ENCODE measurements at regions not wholly inside any gene's neighbourhood (a gene's known extent, or its start where the extent isn't known, plus 50 kb on each side); places are given as distances from the start of the nearest gene placed in this dataset.

- no peak overlapping the region for H3K27ac Mint-ChIP-seq
- Histone ChIP-seq H3K4me3 (no peak overlapping the region), H3K27me3 (peaks cover 39% of the 10 kb centered on the region), H3K27ac (no peak overlapping the region), H3K9ac (no peak overlapping the region), H2AFZ (replicated peaks) (no peak overlapping the region), H4K20me1 (ENCODE audit: low read depth) (no peaks in the 10 kb centered on the region), H3K4me1 (peaks cover 7% of the 10 kb centered on the region), H3K79me2 (ENCODE audit: low read depth) (no peaks in the 10 kb centered on the region), H3K36me3 (no peaks in the 10 kb centered on the region), H3F3A (ENCODE audit: low read depth) (no peaks in the 10 kb centered on the region), H3K4me2 (no peak overlapping the region), H3K9me3 (ENCODE audit: low read depth) (no peaks in the 10 kb centered on the region)
- no peak overlapping the region for H3K4me3 Mint-ChIP-seq
- TF ChIP-seq EZH2 (IDR thresholded peaks at IDR 0.05): no peak
- TF ChIP-seq, protein P1, sequence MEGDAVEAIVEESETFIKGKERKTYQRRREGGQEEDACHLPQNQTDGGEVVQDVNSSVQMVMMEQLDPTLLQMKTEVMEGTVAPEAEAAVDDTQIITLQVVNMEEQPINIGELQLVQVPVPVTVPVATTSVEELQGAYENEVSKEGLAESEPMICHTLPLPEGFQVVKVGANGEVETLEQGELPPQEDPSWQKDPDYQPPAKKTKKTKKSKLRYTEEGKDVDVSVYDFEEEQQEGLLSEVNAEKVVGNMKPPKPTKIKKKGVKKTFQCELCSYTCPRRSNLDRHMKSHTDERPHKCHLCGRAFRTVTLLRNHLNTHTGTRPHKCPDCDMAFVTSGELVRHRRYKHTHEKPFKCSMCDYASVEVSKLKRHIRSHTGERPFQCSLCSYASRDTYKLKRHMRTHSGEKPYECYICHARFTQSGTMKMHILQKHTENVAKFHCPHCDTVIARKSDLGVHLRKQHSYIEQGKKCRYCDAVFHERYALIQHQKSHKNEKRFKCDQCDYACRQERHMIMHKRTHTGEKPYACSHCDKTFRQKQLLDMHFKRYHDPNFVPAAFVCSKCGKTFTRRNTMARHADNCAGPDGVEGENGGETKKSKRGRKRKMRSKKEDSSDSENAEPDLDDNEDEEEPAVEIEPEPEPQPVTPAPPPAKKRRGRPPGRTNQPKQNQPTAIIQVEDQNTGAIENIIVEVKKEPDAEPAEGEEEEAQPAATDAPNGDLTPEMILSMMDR (IDR thresholded peaks at IDR 0.05): no peak
- TF ChIP-seq EZH2phosphoT487 (IDR thresholded peaks at IDR 0.05): no peak
- no peak for DNase-seq (ENCODE audit: low spot score)
- H3K36me3 Mint-ChIP-seq: no peaks in the 10 kb centered on the region
- peaks cover 3% of the 10 kb centered on the region for H3K27me3 Mint-ChIP-seq (ENCODE audit: insufficient read depth, low read depth)
- peaks cover 39% of the 10 kb centered on the region for H3K4me1 Mint-ChIP-seq
- no peaks in the 10 kb centered on the region for H3K9me3 Mint-ChIP-seq
Observed at GRCh38 chr12:75814851-75815754, 216.5 kb downstream of the PHLDA1 start.

GRCh38 chr12:75813072-75813471 lies 218.5 kb downstream of the PHLDA1 start:
- peaks cover 4% of the 10 kb centered on the region for H3K9me3 Mint-ChIP-seq
- TF ChIP-seq EZH2 (IDR thresholded peaks at IDR 0.05) (no peak), EZH2phosphoT487 (IDR thresholded peaks at IDR 0.05) (no peak)
- TF ChIP-seq, protein P1 (IDR thresholded peaks at IDR 0.05): no peak
- H3K9ac ChIP-seq: no peak overlapping the region
- H3K27ac Mint-ChIP-seq: no peak overlapping the region
- DNase-seq (ENCODE audit: low spot score): no peak
- no peaks in the 10 kb centered on the region for H3K79me2 ChIP-seq (ENCODE audit: low read depth)
- peaks cover 7% of the 10 kb centered on the region for H3K4me1 ChIP-seq
- H4K20me1 ChIP-seq (ENCODE audit: low read depth): no peaks in the 10 kb centered on the region
- H3K4me2 ChIP-seq: no peak overlapping the region
- H3K27me3 Mint-ChIP-seq (ENCODE audit: insufficient read depth, low read depth): peaks cover 3% of the 10 kb centered on the region
- H3K4me3 ChIP-seq: no peak overlapping the region
- no peak overlapping the region for H3K27ac ChIP-seq
- no peaks in the 10 kb centered on the region for H3K9me3 ChIP-seq (ENCODE audit: low read depth)
- no peaks in the 10 kb centered on the region for H3K36me3 ChIP-seq
- H3F3A ChIP-seq (ENCODE audit: low read depth): no peaks in the 10 kb centered on the region
- H3K4me3 Mint-ChIP-seq: no peak overlapping the region
- no peaks in the 10 kb centered on the region for H3K36me3 Mint-ChIP-seq
- H2AFZ ChIP-seq (replicated peaks): no peak overlapping the region
- H3K4me1 Mint-ChIP-seq: peaks cover 45% of the 10 kb centered on the region
- peaks cover 39% of the 10 kb centered on the region for H3K27me3 ChIP-seq

- H3K27ac ChIP-seq: no peak overlapping the region
- H3K36me3 ChIP-seq: no peaks in the 10 kb centered on the region
- no peak overlapping the region for H3K4me3 ChIP-seq
- H3K4me2 ChIP-seq: peak overlapping the region; percentile 46
- no peaks in the 10 kb centered on the region for H3F3A ChIP-seq (ENCODE audit: low read depth)
- peak; percentile 5 for DNase-seq (ENCODE audit: low spot score)
- H4K20me1 ChIP-seq (ENCODE audit: low read depth): no peaks in the 10 kb centered on the region
- H2AFZ ChIP-seq (replicated peaks): no peak overlapping the region
- peaks cover 6% of the 10 kb centered on the region for H3K9me3 Mint-ChIP-seq
- no peak overlapping the region for H3K27ac Mint-ChIP-seq
- H3K4me3 Mint-ChIP-seq: peak overlapping the region; percentile 41
- TF ChIP-seq EZH2phosphoT487 (IDR thresholded peaks at IDR 0.05) (no peak), EZH2 (IDR thresholded peaks at IDR 0.05) (no peak)
- TF ChIP-seq, protein P1 (IDR thresholded peaks at IDR 0.05): no peak
- no peaks in the 10 kb centered on the region for H3K36me3 Mint-ChIP-seq
- H3K9me3 ChIP-seq (ENCODE audit: low read depth): no peaks in the 10 kb centered on the region
- peaks cover 39% of the 10 kb centered on the region for H3K27me3 ChIP-seq
- peaks cover 45% of the 10 kb centered on the region for H3K4me1 Mint-ChIP-seq
- peaks cover 7% of the 10 kb centered on the region for H3K4me1 ChIP-seq
- no peak overlapping the region for H3K9ac ChIP-seq
- H3K79me2 ChIP-seq (ENCODE audit: low read depth): no peaks in the 10 kb centered on the region
- peaks cover 3% of the 10 kb centered on the region for H3K27me3 Mint-ChIP-seq (ENCODE audit: insufficient read depth, low read depth)
Observed at GRCh38 chr12:75812271-75813018, 219.1 kb downstream of the PHLDA1 start.
